ENCODE measurements at regions not wholly inside any gene's neighbourhood (a gene's known extent, or its start where the extent isn't known, plus 50 kb on each side); places are given as distances from the start of the nearest gene placed in this dataset.

GRCh38 chr3:88480822-88481221 is 331.1 kb downstream of the C3orf38 start (continued):
- no peak for TF ChIP-seq CTCF (conservative IDR thresholded peaks at IDR 0.05; ENCODE audit: low read depth in 2 of 2)
- TF ChIP-seq ZNF331 (CRISPR knock-in tag; IDR thresholded peaks at IDR 0.05; ENCODE audit: low read depth): no peak
- TF ChIP-seq JUNB (IDR thresholded peaks at IDR 0.05; ENCODE audit: unreplicated experiment): no peak
- no peak for TF ChIP-seq REST (IDR thresholded peaks at IDR 0.05; ENCODE audit: unreplicated experiment)
- TF ChIP-seq POLR2AphosphoS5 (IDR thresholded peaks at IDR 0.05; ENCODE audit: low read depth): no peak
- TF ChIP-seq ETS1 (IDR thresholded peaks at IDR 0.05): no peak
- no peak for TF ChIP-seq NANOG (IDR thresholded peaks at IDR 0.05; ENCODE audit: borderline replicate concordance)
- TF ChIP-seq EZH2phosphoT487 (IDR thresholded peaks at IDR 0.05; ENCODE audit: unreplicated experiment): no peak
- TF ChIP-seq STAT1 (IDR thresholded peaks at IDR 0.05; ENCODE audit: unreplicated experiment): no peak

GRCh38 chr3:88485001-88485400 is 335.2 kb downstream of the C3orf38 start:
- no peak for DNase-seq (ENCODE audit: low spot score)
- no peak overlapping the region for H3K27ac ChIP-seq (ENCODE audit: low read depth)
- no peaks in the 10 kb centered on the region for H3K27me3 ChIP-seq (ENCODE audit: insufficient read depth)
- H3K36me3 ChIP-seq (ENCODE audit: insufficient read depth): no peaks in the 10 kb centered on the region
- Mint-ChIP-seq H3K9me3 (no peaks in the 10 kb centered on the region), H3K4me3 (no peak overlapping the region), H3K27me3 (ENCODE audit: insufficient read depth, low read depth, poor library complexity) (no peaks in the 10 kb centered on the region), H3K27ac (no peak overlapping the region), H3K4me1 (no peaks in the 10 kb centered on the region), H3K36me3 (ENCODE audit: low read depth) (no peaks in the 10 kb centered on the region)
- TF ChIP-seq ZNF462 (CRISPR knock-in tag; IDR thresholded peaks at IDR 0.05) (no peak), ETS1 (IDR thresholded peaks at IDR 0.05) (no peak), ZNF114 (CRISPR knock-in tag; IDR thresholded peaks at IDR 0.05) (no peak)
- H3K4me3 ChIP-seq: no peak overlapping the region
- H3K4me2 ChIP-seq: no peak overlapping the region
- H3K9me2 ChIP-seq (ENCODE audit: insufficient read depth): no peaks in the 10 kb centered on the region
- H3K4me1 ChIP-seq (ENCODE audit: insufficient read depth): no peaks in the 10 kb centered on the region
- H3F3A ChIP-seq (replicated peaks; ENCODE audit: low read depth): no peaks in the 10 kb centered on the region
- H2AFZ ChIP-seq: no peak overlapping the region
- no peak for ATAC-seq
- H4K20me1 ChIP-seq (replicated peaks; ENCODE audit: insufficient read depth): no peaks in the 10 kb centered on the region
- no peaks in the 10 kb centered on the region for H3K79me2 ChIP-seq (replicated peaks; ENCODE audit: insufficient read depth)

All from GM23338 (cell line).